ENCODE measurements at regions not wholly inside any gene's neighbourhood (a gene's known extent, or its start where the extent isn't known, plus 50 kb on each side); places are given as distances from the start of the nearest gene placed in this dataset.

- DNase-seq (ENCODE audit: low spot score), result no peak
These were observed 57.8 kb upstream of the IGFBP2 start for GRCh38 chr2:216575465-216575864.

GRCh38 chr2:216576616-216577015 is 56.6 kb upstream of the IGFBP2 start:
- no peak for DNase-seq (ENCODE audit: low spot score)

DNA sequence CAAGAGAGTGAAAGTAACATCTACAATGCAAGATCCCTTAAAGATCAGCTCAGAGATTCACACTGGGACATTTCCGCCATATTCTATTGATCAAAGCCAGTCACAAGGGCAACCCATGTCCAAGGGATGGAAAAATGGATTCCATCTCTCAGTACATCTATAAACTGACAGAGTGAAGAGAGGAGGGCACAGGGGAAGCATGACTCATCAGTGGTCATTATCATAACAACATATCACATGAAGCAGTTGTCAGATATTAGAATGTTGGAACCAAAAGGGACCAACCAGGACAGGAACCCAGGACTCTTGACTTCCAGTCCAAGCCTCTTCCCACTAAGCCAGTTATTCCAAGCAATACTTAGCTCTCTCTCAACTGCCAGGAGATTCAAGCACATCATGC is 54.9 kb upstream of the IGFBP2 start:
- DNase-seq (ENCODE audit: low spot score), result no peak

DNA sequence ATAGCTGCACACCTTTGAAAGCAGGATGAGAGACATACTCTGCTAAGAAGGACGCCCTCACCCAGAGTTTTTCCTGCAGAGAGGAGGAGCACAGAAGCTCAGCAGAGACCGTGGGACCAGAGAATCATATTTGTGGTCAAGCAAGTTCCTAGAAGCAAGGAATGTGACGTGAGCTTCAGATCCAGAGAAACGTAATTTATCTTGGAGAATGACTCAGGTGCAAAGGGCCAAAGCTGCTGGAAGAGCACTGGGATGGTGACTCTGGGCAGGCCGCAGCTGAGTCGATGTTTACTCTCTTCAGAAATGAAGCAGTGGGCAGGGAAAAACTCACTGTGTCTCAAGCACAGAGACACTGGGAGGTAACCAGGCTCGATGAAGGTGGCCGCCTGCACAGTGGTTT is 50.1 kb upstream of the IGFBP2 start:
- no peak for DNase-seq (ENCODE audit: low spot score)

All from Ammon's horn (tissue), 1 donor.